ENCODE measurements at regions not wholly inside any gene's neighbourhood (a gene's known extent, or its start where the extent isn't known, plus 50 kb on each side); places are given as distances from the start of the nearest gene placed in this dataset.

DNA sequence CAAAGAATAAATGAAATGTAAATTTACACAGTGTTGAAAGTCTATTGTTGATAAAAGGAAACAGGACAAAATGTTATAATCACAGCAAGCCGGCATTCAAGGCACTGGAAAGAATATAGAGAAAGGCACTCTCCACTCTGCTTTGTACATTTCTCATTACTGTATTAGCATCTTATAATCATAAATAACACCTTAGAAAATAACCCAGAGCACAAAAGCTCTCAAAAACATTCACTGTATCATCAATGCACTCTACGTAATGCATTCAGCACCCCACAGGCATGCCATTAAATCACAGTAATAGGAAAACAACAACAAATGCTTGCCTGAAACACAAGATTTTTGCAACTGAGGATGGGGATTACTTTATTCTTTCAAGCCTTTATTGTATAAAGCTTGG lies 75.3 kb upstream of the TRPC3 start:
- no peak overlapping the region for H3K4me3 ChIP-seq (ENCODE audit: low read length in 2 of 2)
- no peak overlapping the region for H2BK5ac ChIP-seq (ENCODE audit: low read length)
- no CpG with 5 or more reads among the region's 2 CpGs for WGBS, 2 donors (ENCODE audit: extremely low coverage in 2 of 2, insufficient read length in 2 of 2, insufficient replicate concordance in 1 of 2)

DNA sequence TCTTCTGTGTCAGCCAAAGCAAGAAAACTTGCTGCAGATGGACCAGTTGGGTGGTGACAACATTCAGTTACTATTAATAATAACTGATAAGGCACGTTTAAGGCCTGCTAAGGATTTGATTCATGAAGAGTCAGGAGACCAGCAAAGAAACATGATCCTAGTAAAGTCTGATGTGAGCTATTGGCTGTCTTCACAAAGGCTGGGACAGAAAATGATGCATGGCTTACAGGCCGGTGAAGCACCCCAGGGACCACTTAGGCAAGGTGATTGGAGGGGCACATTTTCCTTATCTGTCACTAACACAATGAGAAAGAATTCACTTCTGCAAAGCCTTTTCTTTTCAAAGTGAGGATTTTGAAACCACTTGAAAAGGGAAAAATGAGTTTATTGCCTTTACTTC lies 65.4 kb upstream of the TRPC3 start:
- no peaks in the 10 kb centered on the region for H3K79me1 ChIP-seq (ENCODE audit: low read depth, low read length)
- no peak overlapping the region for H3K4me2 ChIP-seq (ENCODE audit: insufficient read depth, low read length, poor library complexity, severe bottlenecking)
- H3K9me3 ChIP-seq (replicated peaks in 1 of 2; ENCODE audit: control insufficient read depth in 2 of 2, insufficient read depth in 1 of 2, low read depth in 1 of 2, low read length in 2 of 2), result peaks cover 0 to 1% of the 10 kb centered on the region in 2 donors
- no peak overlapping the region for H4K8ac ChIP-seq (ENCODE audit: low read depth, low read length)
- H2BK120ac ChIP-seq (ENCODE audit: low read depth, low read length), result no peak overlapping the region
- no peak overlapping the region for H3K14ac ChIP-seq (ENCODE audit: low read length)
- H3K4me3 ChIP-seq (ENCODE audit: low read length in 2 of 2), result no peak overlapping the region
- H3K27me3 ChIP-seq (ENCODE audit: control insufficient read depth in 3 of 3, insufficient read depth in 3 of 3, low read depth in 1 of 3, low read length in 3 of 3), result no peaks in the 10 kb centered on the region
- no peak overlapping the region for H3K27ac ChIP-seq (replicated peaks; ENCODE audit: low read length)
- H3K18ac ChIP-seq (ENCODE audit: low read length), result no peak overlapping the region
- no peak overlapping the region for H4K91ac ChIP-seq (ENCODE audit: low read depth, low read length, poor library complexity)
- no peak overlapping the region for H3K9ac ChIP-seq (ENCODE audit: low read depth, low read length, poor library complexity)
- no peak overlapping the region for H2BK15ac ChIP-seq (ENCODE audit: low read length)
- H3K23ac ChIP-seq (ENCODE audit: low read depth, low read length, poor library complexity), result no peak overlapping the region
- H2BK5ac ChIP-seq (ENCODE audit: low read length), result no peak overlapping the region
- H2AK5ac ChIP-seq (ENCODE audit: low read depth, low read length), result no peak overlapping the region
- H3K36me3 ChIP-seq (replicated peaks in 1 of 2; ENCODE audit: control insufficient read depth in 2 of 2, insufficient read depth in 2 of 2, low read length in 2 of 2), result no peaks in the 10 kb centered on the region
- no peak overlapping the region for H3K4ac ChIP-seq (ENCODE audit: low read length)
- no peak for DNase-seq (ENCODE audit: low spot score)
- peaks cover 2 to 4% of the 10 kb centered on the region in 2 donors for H3K4me1 ChIP-seq (ENCODE audit: control insufficient read depth in 2 of 2, insufficient read depth in 1 of 2, low read depth in 1 of 2, low read length in 2 of 2)
- no peak overlapping the region for H2AFZ ChIP-seq (ENCODE audit: low read length)
- H2BK12ac ChIP-seq (ENCODE audit: low read length), result no peak overlapping the region
- WGBS, 2 donors (ENCODE audit: extremely low coverage in 2 of 2, insufficient read length in 2 of 2, insufficient replicate concordance in 1 of 2), result no CpG with 5 or more reads among the region's 2 CpGs

More for the DNA sequence above, 75.3 kb upstream of the TRPC3 start:
- no peaks in the 10 kb centered on the region for H3K9me3 ChIP-seq (replicated peaks in 1 of 2; ENCODE audit: control insufficient read depth in 2 of 2, insufficient read depth in 1 of 2, low read depth in 1 of 2, low read length in 2 of 2)
- H3K79me1 ChIP-seq (ENCODE audit: low read depth, low read length), result no peaks in the 10 kb centered on the region
- H2BK12ac ChIP-seq (ENCODE audit: low read length), result no peak overlapping the region
- H4K8ac ChIP-seq (ENCODE audit: low read depth, low read length), result no peak overlapping the region
- no peak overlapping the region for H2BK120ac ChIP-seq (ENCODE audit: low read depth, low read length)
- no peak overlapping the region for H3K9ac ChIP-seq (ENCODE audit: low read depth, low read length, poor library complexity)
- H4K91ac ChIP-seq (ENCODE audit: low read depth, low read length, poor library complexity), result no peak overlapping the region
- no peak overlapping the region for H2AFZ ChIP-seq (ENCODE audit: low read length)
- no peaks in the 10 kb centered on the region for H3K36me3 ChIP-seq (replicated peaks in 1 of 2; ENCODE audit: control insufficient read depth in 2 of 2, insufficient read depth in 2 of 2, low read length in 2 of 2)
- H2AK5ac ChIP-seq (ENCODE audit: low read depth, low read length), result no peak overlapping the region
- H3K4ac ChIP-seq (ENCODE audit: low read length), result no peak overlapping the region
- DNase-seq (ENCODE audit: low spot score), result no peak
- no peaks in the 10 kb centered on the region for H3K4me1 ChIP-seq (ENCODE audit: control insufficient read depth in 2 of 2, insufficient read depth in 1 of 2, low read depth in 1 of 2, low read length in 2 of 2)
- H3K4me2 ChIP-seq (ENCODE audit: insufficient read depth, low read length, poor library complexity, severe bottlenecking), result no peak overlapping the region
- no peak overlapping the region for H2BK15ac ChIP-seq (ENCODE audit: low read length)
- no peaks in the 10 kb centered on the region for H3K27me3 ChIP-seq (ENCODE audit: control insufficient read depth in 3 of 3, insufficient read depth in 3 of 3, low read depth in 1 of 3, low read length in 3 of 3)
- H3K18ac ChIP-seq (ENCODE audit: low read length), result no peak overlapping the region
- H3K14ac ChIP-seq (ENCODE audit: low read length), result no peak overlapping the region
- H3K23ac ChIP-seq (ENCODE audit: low read depth, low read length, poor library complexity), result no peak overlapping the region
- H3K27ac ChIP-seq (replicated peaks; ENCODE audit: low read length), result no peak overlapping the region

DNA sequence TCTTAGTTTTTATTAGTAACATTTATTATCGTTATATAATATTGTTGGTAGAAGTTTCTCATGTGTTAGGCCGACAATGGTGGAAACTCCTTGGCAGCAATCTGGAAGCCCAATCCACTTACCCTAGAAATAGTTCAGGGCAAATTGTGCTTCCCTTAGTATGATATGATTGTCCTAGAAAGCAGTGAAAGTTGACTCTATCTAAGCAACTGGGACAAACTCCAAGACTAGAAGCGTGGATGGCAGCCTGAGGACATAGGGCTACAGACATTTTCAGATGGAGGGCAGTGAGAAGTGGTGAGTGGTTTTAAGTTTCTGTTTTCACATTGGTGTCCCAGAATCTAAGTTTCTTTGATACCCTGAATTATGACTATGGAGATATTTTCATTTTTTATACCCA lies 63.3 kb upstream of the TRPC3 start:
- H3K4me1 ChIP-seq (ENCODE audit: control insufficient read depth in 2 of 2, insufficient read depth in 1 of 2, low read depth in 1 of 2, low read length in 2 of 2), result peaks cover 2 to 4% of the 10 kb centered on the region in 2 donors
- H3K4me3 ChIP-seq (ENCODE audit: low read length in 2 of 2), result no peak overlapping the region
- H2BK5ac ChIP-seq (ENCODE audit: low read length), result no peak overlapping the region
- no peak overlapping the region for H3K4ac ChIP-seq (ENCODE audit: low read length)
- H3K4me2 ChIP-seq (ENCODE audit: insufficient read depth, low read length, poor library complexity, severe bottlenecking), result no peak overlapping the region
- DNase-seq (ENCODE audit: low spot score), result no peak
- H4K91ac ChIP-seq (ENCODE audit: low read depth, low read length, poor library complexity), result no peak overlapping the region
- no peak overlapping the region for H3K14ac ChIP-seq (ENCODE audit: low read length)
- WGBS, 2 donors (ENCODE audit: extremely low coverage in 2 of 2, insufficient read length in 2 of 2, insufficient replicate concordance in 1 of 2), result no CpG with 5 or more reads among the region's 3 CpGs
- H2BK120ac ChIP-seq (ENCODE audit: low read depth, low read length), result no peak overlapping the region
- H3K36me3 ChIP-seq (replicated peaks in 1 of 2; ENCODE audit: control insufficient read depth in 2 of 2, insufficient read depth in 2 of 2, low read length in 2 of 2), result no peaks in the 10 kb centered on the region
- no peak overlapping the region for H2BK12ac ChIP-seq (ENCODE audit: low read length)
- no peak overlapping the region for H4K8ac ChIP-seq (ENCODE audit: low read depth, low read length)
- no peaks in the 10 kb centered on the region for H3K27me3 ChIP-seq (ENCODE audit: control insufficient read depth in 3 of 3, insufficient read depth in 3 of 3, low read depth in 1 of 3, low read length in 3 of 3)
- H3K9ac ChIP-seq (ENCODE audit: low read depth, low read length, poor library complexity), result no peak overlapping the region
- no peaks in the 10 kb centered on the region for H3K79me1 ChIP-seq (ENCODE audit: low read depth, low read length)
- H2AFZ ChIP-seq (ENCODE audit: low read length), result no peak overlapping the region
- H3K23ac ChIP-seq (ENCODE audit: low read depth, low read length, poor library complexity), result no peak overlapping the region
- H3K18ac ChIP-seq (ENCODE audit: low read length), result no peak overlapping the region
- H3K27ac ChIP-seq (replicated peaks; ENCODE audit: low read length), result no peak overlapping the region
- no peak overlapping the region for H2BK15ac ChIP-seq (ENCODE audit: low read length)
- no peak overlapping the region for H2AK5ac ChIP-seq (ENCODE audit: low read depth, low read length)
- H3K9me3 ChIP-seq (replicated peaks in 1 of 2; ENCODE audit: control insufficient read depth in 2 of 2, insufficient read depth in 1 of 2, low read depth in 1 of 2, low read length in 2 of 2), result peaks cover 0 to 1% of the 10 kb centered on the region in 2 donors

DNA sequence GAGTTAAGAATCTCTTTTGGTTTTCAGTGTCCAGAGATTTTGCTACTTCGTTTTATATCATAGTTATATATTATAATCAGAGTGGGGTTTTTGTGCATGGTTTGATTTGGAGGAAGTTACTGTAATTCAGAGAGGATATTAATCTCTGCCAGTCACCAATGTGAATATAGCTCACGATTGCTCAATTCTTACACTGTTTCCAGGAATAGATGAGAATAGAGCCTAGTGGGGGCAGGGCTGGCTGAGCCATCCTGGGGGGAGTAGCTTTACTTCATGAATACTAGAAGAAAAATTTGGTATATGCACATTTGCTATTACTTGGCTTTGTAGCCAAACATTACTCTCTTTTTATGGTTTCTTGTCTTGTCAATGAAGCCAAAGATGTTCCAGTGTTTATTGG lies 60.9 kb upstream of the TRPC3 start:
- Histone ChIP-seq H3K9ac (ENCODE audit: low read depth, low read length, poor library complexity) (no peak overlapping the region), H3K18ac (ENCODE audit: low read length) (no peak overlapping the region), H2BK5ac (ENCODE audit: low read length) (no peak overlapping the region), H2BK12ac (ENCODE audit: low read length) (no peak overlapping the region), H3K4ac (ENCODE audit: low read length) (no peak overlapping the region), H3K79me1 (ENCODE audit: low read depth, low read length) (no peaks in the 10 kb centered on the region), H3K9me3 (replicated peaks in 1 of 2; ENCODE audit: control insufficient read depth in 2 of 2, insufficient read depth in 1 of 2, low read depth in 1 of 2, low read length in 2 of 2) (no peaks in the 10 kb centered on the region), H2BK120ac (ENCODE audit: low read depth, low read length) (no peak overlapping the region), H3K36me3 (replicated peaks in 1 of 2; ENCODE audit: control insufficient read depth in 2 of 2, insufficient read depth in 2 of 2, low read length in 2 of 2) (no peaks in the 10 kb centered on the region), H3K27me3 (ENCODE audit: control insufficient read depth in 3 of 3, insufficient read depth in 3 of 3, low read depth in 1 of 3, low read length in 3 of 3) (no peaks in the 10 kb centered on the region), H2BK15ac (ENCODE audit: low read length) (no peak overlapping the region), H4K91ac (ENCODE audit: low read depth, low read length, poor library complexity) (no peak overlapping the region), H3K4me1 (ENCODE audit: control insufficient read depth in 2 of 2, insufficient read depth in 1 of 2, low read depth in 1 of 2, low read length in 2 of 2) (peaks cover 2 to 4% of the 10 kb centered on the region in 2 donors), H3K23ac (ENCODE audit: low read depth, low read length, poor library complexity) (no peak overlapping the region), H2AK5ac (ENCODE audit: low read depth, low read length) (no peak overlapping the region), H3K4me2 (ENCODE audit: insufficient read depth, low read length, poor library complexity, severe bottlenecking) (no peak overlapping the region), H2AFZ (ENCODE audit: low read length) (no peak overlapping the region), H3K4me3 (ENCODE audit: low read length in 2 of 2) (no peak overlapping the region), H3K14ac (ENCODE audit: low read length) (no peak overlapping the region), H3K27ac (replicated peaks; ENCODE audit: low read length) (no peak overlapping the region), H4K8ac (ENCODE audit: low read depth, low read length) (no peak overlapping the region)
- WGBS, 2 donors (ENCODE audit: extremely low coverage in 2 of 2, insufficient read length in 2 of 2, insufficient replicate concordance in 1 of 2), result no CpG with 5 or more reads among the region's 2 CpGs
- DNase-seq (ENCODE audit: low spot score), result no peak
